GM23338 (cell line): ENCODE measurements at regions not wholly inside any gene's neighbourhood (a gene's known extent, or its start where the extent isn't known, plus 50 kb on each side); places are given as distances from the start of the nearest gene placed in this dataset.

Experiments
- ATAC-seq: fragments of 200-7000 bp; cut with Tn5 transposase; 3 replicates; pipeline ENCODE4 v1.9.1; 2020
- DNase-seq: peaks from one replicate; pipeline ENCODE4 v3.0.0-alpha.2; 2015; ENCODE audit warnings: low spot score
- H2AFZ ChIP-seq: fragments of 200-600 bp; sonication (generic); 2 replicates; pipeline ENCODE4 v1.8.0; 2016; ENCODE audit warnings: antibody characterized with exemption, mild to moderate bottlenecking, moderate library complexity
- H3F3A ChIP-seq: fragments of 200-600 bp; sonication (generic); replicated peaks from 2 replicates; pipeline ENCODE4 v1.8.0; 2017; ENCODE audit warnings: antibody characterized with exemption, mixed run types, low read depth
- H3K27ac ChIP-seq: fragments of 200-600 bp; sonication (generic); 2 replicates; pipeline ENCODE4 v1.6.1; 2016; ENCODE audit warnings: low read depth
- H3K27me3 ChIP-seq: fragments of 200-600 bp; sonication (generic); 2 replicates; pipeline ENCODE4 v1.8.0; 2016; ENCODE audit warnings: mild to moderate bottlenecking, mixed run types, moderate library complexity; ENCODE audit not compliant: insufficient read depth
- H3K36me3 ChIP-seq: fragments of 200-600 bp; sonication (generic); 2 replicates; pipeline ENCODE4 v1.8.0; 2016; ENCODE audit warnings: mild to moderate bottlenecking; ENCODE audit not compliant: insufficient read depth
- H3K4me1 ChIP-seq: fragments of 200-600 bp; sonication (generic); 2 replicates; pipeline ENCODE4 v1.8.0; 2016; ENCODE audit warnings: mild to moderate bottlenecking, moderate library complexity; ENCODE audit not compliant: insufficient read depth
- H3K4me2 ChIP-seq: fragments of 200-600 bp; sonication (generic); 2 replicates; pipeline ENCODE4 v1.7.1; 2017; ENCODE audit warnings: mixed run types
- H3K4me3 ChIP-seq: fragments of 200-600 bp; sonication (generic); 2 replicates; pipeline ENCODE4 v1.6.1; 2016; ENCODE audit warnings: mixed run types
- H3K79me2 ChIP-seq: fragments of 200-600 bp; sonication (generic); replicated peaks from 2 replicates; pipeline ENCODE4 v1.8.0; 2017; ENCODE audit warnings: mild to moderate bottlenecking; ENCODE audit not compliant: insufficient read depth
- H3K9me2 ChIP-seq: fragments of 200-600 bp; sonication (generic); 2 replicates; pipeline ENCODE4 v1.8.0; 2017; ENCODE audit not compliant: insufficient read depth
- H4K20me1 ChIP-seq: fragments of 200-600 bp; sonication (generic); replicated peaks from 2 replicates; pipeline ENCODE4 v1.8.0; 2017; ENCODE audit warnings: mild to moderate bottlenecking; ENCODE audit not compliant: insufficient read depth
- H3K27ac Mint-ChIP-seq: 2 replicates; pipeline ENCODE4 v1.8.0; 2020; ENCODE audit warnings: inconsistent platforms, mild to moderate bottlenecking, moderate library complexity, mixed read lengths
- H3K27me3 Mint-ChIP-seq: 3 replicates; pipeline ENCODE4 v1.8.0; 2022; ENCODE audit warnings: low read depth, mild to moderate bottlenecking, moderate library complexity, mixed read lengths, inconsistent platforms; ENCODE audit not compliant: insufficient read depth, poor library complexity
- H3K36me3 Mint-ChIP-seq: 3 replicates; pipeline ENCODE4 v1.8.0; 2021; ENCODE audit warnings: low read depth, mild to moderate bottlenecking, inconsistent platforms, moderate library complexity, mixed read lengths
- H3K4me1 Mint-ChIP-seq: 3 replicates; pipeline ENCODE4 v1.8.0; 2020; ENCODE audit warnings: mild to moderate bottlenecking, inconsistent platforms, mixed read lengths
- H3K4me3 Mint-ChIP-seq: 3 replicates; pipeline ENCODE4 v1.8.0; 2021; ENCODE audit warnings: moderate library complexity, mild to moderate bottlenecking, inconsistent platforms, mixed read lengths
- H3K9me3 Mint-ChIP-seq: 3 replicates; pipeline ENCODE4 v1.8.0; 2020; ENCODE audit warnings: moderate library complexity, mild to moderate bottlenecking, inconsistent platforms, mixed read lengths
- CREB1 ChIP-seq: fragments of 250-450 bp; sonication (Bioruptor Pico); IDR thresholded peaks from 2 replicates; pipeline ENCODE4 v1.5.0; 2020; ENCODE audit warnings: low read depth, mild to moderate bottlenecking, moderate library complexity
- CTCF ChIP-seq, 2 experiments: fragments of 200-600 bp in 1 of 2; sonication (generic) in 1 of 2; conservative IDR thresholded peaks; 2 replicates each; pipeline versions ENCODE4 v1.5.1 to v1.6.1; 2016 to 2017; ENCODE audit warnings: antibody characterized with exemption in 2 of 2, low read depth in 2 of 2, mild to moderate bottlenecking in 2 of 2, moderate library complexity in 1 of 2
- ETS1 ChIP-seq: IDR thresholded peaks from 2 replicates; pipeline ENCODE4 v1.6.1; 2016; ENCODE audit warnings: antibody characterized with exemption
- EZH2 ChIP-seq: fragments of 200-600 bp; sonication (generic); IDR thresholded peaks from one replicate; pipeline ENCODE4 v1.8.0; 2017; ENCODE audit warnings: antibody characterized with exemption, mild to moderate bottlenecking, low read depth; ENCODE audit not compliant: unreplicated experiment
- EZH2phosphoT487 ChIP-seq: fragments of 200-600 bp; sonication (generic); IDR thresholded peaks from one replicate; pipeline ENCODE4 v1.8.1; 2018; ENCODE audit warnings: antibody characterized with exemption; ENCODE audit not compliant: unreplicated experiment
- JUNB ChIP-seq: IDR thresholded peaks from one replicate; pipeline ENCODE4 v1.6.1; 2016; ENCODE audit warnings: antibody characterized with exemption; ENCODE audit not compliant: unreplicated experiment
- POLR2AphosphoS5 ChIP-seq: IDR thresholded peaks from 2 replicates; pipeline ENCODE4 v1.6.1; 2016; ENCODE audit warnings: antibody characterized with exemption, low read depth
- REST ChIP-seq: IDR thresholded peaks from one replicate; pipeline ENCODE4 v1.6.1; 2018; ENCODE audit warnings: antibody characterized with exemption; ENCODE audit not compliant: unreplicated experiment
- STAT1 ChIP-seq: IDR thresholded peaks from one replicate; pipeline ENCODE4 v1.6.1; 2016; ENCODE audit warnings: antibody characterized with exemption; ENCODE audit not compliant: unreplicated experiment
- ZNF114 ChIP-seq: fragments of 250-450 bp; sonication (Bioruptor Pico); IDR thresholded peaks from 2 replicates; pipeline ENCODE4 v1.5.0; 2020; ENCODE audit warnings: mild to moderate bottlenecking, moderate library complexity
- ZNF331 ChIP-seq: fragments of 250-450 bp; sonication (Bioruptor Pico); IDR thresholded peaks from 2 replicates; pipeline ENCODE4 v1.5.0; 2020; ENCODE audit warnings: low read depth, mild to moderate bottlenecking, moderate library complexity
- ZNF462 ChIP-seq: fragments of 250-450 bp; sonication (Bioruptor Pico); IDR thresholded peaks from 2 replicates; pipeline ENCODE4 v1.5.0; 2020; ENCODE audit warnings: mild to moderate bottlenecking, moderate library complexity

GRCh38 chr9:99573085-99573484 lies 248.6 kb upstream of the NR4A3 start (continued):
- no peak for TF ChIP-seq ETS1

GRCh38 chr9:99573886-99574285 lies 247.8 kb upstream of the NR4A3 start:
- no peaks in the 10 kb centered on the region for H3K36me3 Mint-ChIP-seq
- DNase-seq = no peak
- H3K4me3 ChIP-seq = no peak overlapping the region
- peaks cover 9% of the 10 kb centered on the region; the same call in 1 of the 2 replicates for H3K9me2 ChIP-seq
- peaks cover 3% of the 10 kb centered on the region; the same call in 2 of the 3 replicates for H3K4me1 Mint-ChIP-seq
- no peaks in the 10 kb centered on the region for H4K20me1 ChIP-seq
- no peaks in the 10 kb centered on the region for H3K9me3 Mint-ChIP-seq
- H3K27ac ChIP-seq = no peak overlapping the region
- H2AFZ ChIP-seq = no peak overlapping the region
- peaks cover 3% of the 10 kb centered on the region for H3K27me3 Mint-ChIP-seq
- no peak for ATAC-seq
- H3K27ac Mint-ChIP-seq = no peak overlapping the region
- no peaks in the 10 kb centered on the region for H3K36me3 ChIP-seq
- no peaks in the 10 kb centered on the region for H3K79me2 ChIP-seq
- no peak overlapping the region for H3K4me2 ChIP-seq
- H3F3A ChIP-seq = no peaks in the 10 kb centered on the region
- H3K4me3 Mint-ChIP-seq = no peak overlapping the region
- H3K27me3 ChIP-seq = no peaks in the 10 kb centered on the region
- peaks cover 7% of the 10 kb centered on the region; the same call in 1 of the 2 replicates for H3K4me1 ChIP-seq
- TF ChIP-seq EZH2 (no peak), ETS1 (no peak), CTCF (conservative IDR thresholded peaks at IDR 0.05; ENCODE audit: low read depth in 2 of 2) (no peak), STAT1 (no peak), POLR2AphosphoS5 (no peak), ZNF462 (no peak), ZNF331 (CRISPR knock-in tag) (no peak), JUNB (no peak), REST (no peak), ZNF114 (no peak), CREB1 (CRISPR knock-in tag) (no peak), EZH2phosphoT487 (no peak)
